ENCODE measurements at regions not wholly inside any gene's neighbourhood (a gene's known extent, or its start where the extent isn't known, plus 50 kb on each side); places are given as distances from the start of the nearest gene placed in this dataset.

DNA sequence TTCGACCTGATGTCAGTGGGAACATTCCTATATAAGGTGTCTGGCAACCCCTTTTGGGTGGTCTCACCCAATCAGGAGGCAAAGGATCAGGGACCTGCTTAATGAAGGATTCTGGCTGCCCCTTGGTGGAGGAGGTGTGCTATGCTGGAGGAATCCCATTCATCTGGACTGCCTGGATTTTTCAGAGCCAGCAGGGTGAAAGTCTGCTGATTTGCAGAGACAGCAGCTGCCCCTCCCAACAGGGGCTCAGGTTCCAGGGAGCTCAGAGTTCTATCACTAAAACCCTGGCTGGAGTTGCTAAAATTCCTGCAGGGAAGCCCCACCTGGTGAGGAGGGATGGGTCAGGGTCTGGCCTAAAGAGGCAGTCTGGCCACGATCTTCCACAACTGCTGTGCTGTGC lies 398.5 kb upstream of the CNTNAP2 start:
- FAIRE-seq (no peak), ATAC-seq (no peak), DNase-seq (ENCODE audit: low read depth in 1 of 2, low spot score in 1 of 2) (no peak)
- no peak overlapping the region for H3K4me2 ChIP-seq
- no peak overlapping the region for H3K27ac ChIP-seq
- ChIA-PET CTCF (no interaction called here), POLR2A (no interaction called here)
- no peaks in the 10 kb centered on the region for H3K4me1 ChIP-seq
- no peak overlapping the region for H3K4me3 ChIP-seq
- TF ChIP-seq BCL3 (IDR thresholded peaks at IDR 0.05) = no peak
- no peak for TF ChIP-seq NFE2L2 (conservative IDR thresholded peaks at IDR 0.05; ENCODE audit: low read length)
- no peak for TF ChIP-seq MYC (IDR thresholded peaks at IDR 0.05; ENCODE audit: borderline replicate concordance, low read length)
- no peak for TF ChIP-seq FOSB (CRISPR knock-in tag; IDR thresholded peaks at IDR 0.05)
- no peak for TF ChIP-seq HMGXB4 (CRISPR knock-in tag; IDR thresholded peaks at IDR 0.05; ENCODE audit: borderline replicate concordance)
- TF ChIP-seq RAD21 (conservative IDR thresholded peaks at IDR 0.05 in 1 of 2, IDR thresholded peaks at IDR 0.05 in 1 of 2) = no peak
- no peak for TF ChIP-seq CEBPB (IDR thresholded peaks at IDR 0.05)
- TF ChIP-seq CBX2 (IDR thresholded peaks at IDR 0.05; ENCODE audit: borderline replicate concordance, low read depth) = no peak
- TF ChIP-seq JUNB (IDR thresholded peaks at IDR 0.05) = no peak
- no peak for TF ChIP-seq NR3C1 (IDR thresholded peaks at IDR 0.05)
- TF ChIP-seq, protein P1, sequence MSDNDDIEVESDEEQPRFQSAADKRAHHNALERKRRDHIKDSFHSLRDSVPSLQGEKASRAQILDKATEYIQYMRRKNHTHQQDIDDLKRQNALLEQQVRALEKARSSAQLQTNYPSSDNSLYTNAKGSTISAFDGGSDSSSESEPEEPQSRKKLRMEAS (IDR thresholded peaks at IDR 0.05) = no peak
- TF ChIP-seq KDM1A (IDR thresholded peaks at IDR 0.05; ENCODE audit: low read depth) = no peak
- no peak for TF ChIP-seq MAFK (IDR thresholded peaks at IDR 0.05; ENCODE audit: partially characterized antibody)
- 0% methylated on average over 2 of the region's 2 CpGs for WGBS (ENCODE audit: missing lambda C conversion rate)
- peaks cover 6% of the 10 kb centered on the region; the same call in 1 of the 3 replicates for H3K9me3 ChIP-seq

- peaks cover 2% of the 10 kb centered on the region; the same call in 1 of the 3 replicates for H3K9me3 ChIP-seq
- H3K4me3 ChIP-seq = no peak overlapping the region
- H3K4me2 ChIP-seq = no peak overlapping the region
- no peak overlapping the region for H3K27ac ChIP-seq
- ChIA-PET POLR2A (no interaction called here), CTCF (no interaction called here)
- no peak for FAIRE-seq
- no peak for DNase-seq (ENCODE audit: low read depth in 1 of 2, low spot score in 1 of 2)
- WGBS (ENCODE audit: missing lambda C conversion rate) = 26% methylated on average over 3 of the region's 3 CpGs
- TF ChIP-seq, protein P2, sequence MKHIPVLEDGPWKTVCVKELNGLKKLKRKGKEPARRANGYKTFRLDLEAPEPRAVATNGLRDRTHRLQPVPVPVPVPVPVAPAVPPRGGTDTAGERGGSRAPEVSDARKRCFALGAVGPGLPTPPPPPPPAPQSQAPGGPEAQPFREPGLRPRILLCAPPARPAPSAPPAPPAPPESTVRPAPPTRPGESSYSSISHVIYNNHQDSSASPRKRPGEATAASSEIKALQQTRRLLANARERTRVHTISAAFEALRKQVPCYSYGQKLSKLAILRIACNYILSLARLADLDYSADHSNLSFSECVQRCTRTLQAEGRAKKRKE (CRISPR knock-in tag; IDR thresholded peaks at IDR 0.05; ENCODE audit: low read depth) = no peak
- TF ChIP-seq RFX5 (IDR thresholded peaks at IDR 0.05) (no peak), ZSCAN20 (CRISPR knock-in tag; IDR thresholded peaks at IDR 0.05) (no peak), FOSB (CRISPR knock-in tag; IDR thresholded peaks at IDR 0.05) (no peak), NFE2L2 (conservative IDR thresholded peaks at IDR 0.05; ENCODE audit: low read length) (no peak), KDM5A (IDR thresholded peaks at IDR 0.05) (no peak), PHF8 (IDR thresholded peaks at IDR 0.05; ENCODE audit: borderline replicate concordance, low read depth) (no peak), TP53 (CRISPR knock-in tag; IDR thresholded peaks at IDR 0.05) (no peak), BHLHE40 (IDR thresholded peaks at IDR 0.05; ENCODE audit: low read depth, low read length) (no peak), CBX2 (IDR thresholded peaks at IDR 0.05; ENCODE audit: borderline replicate concordance, low read depth) (no peak), RAD21 (conservative IDR thresholded peaks at IDR 0.05 in 1 of 2, IDR thresholded peaks at IDR 0.05 in 1 of 2) (no peak)
- TF ChIP-seq, protein P3, sequence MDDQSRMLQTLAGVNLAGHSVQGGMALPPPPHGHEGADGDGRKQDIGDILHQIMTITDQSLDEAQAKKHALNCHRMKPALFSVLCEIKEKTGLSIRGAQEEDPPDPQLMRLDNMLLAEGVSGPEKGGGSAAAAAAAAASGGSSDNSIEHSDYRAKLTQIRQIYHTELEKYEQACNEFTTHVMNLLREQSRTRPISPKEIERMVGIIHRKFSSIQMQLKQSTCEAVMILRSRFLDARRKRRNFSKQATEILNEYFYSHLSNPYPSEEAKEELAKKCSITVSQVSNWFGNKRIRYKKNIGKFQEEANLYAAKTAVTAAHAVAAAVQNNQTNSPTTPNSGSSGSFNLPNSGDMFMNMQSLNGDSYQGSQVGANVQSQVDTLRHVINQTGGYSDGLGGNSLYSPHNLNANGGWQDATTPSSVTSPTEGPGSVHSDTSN (IDR thresholded peaks at IDR 0.05) = no peak
- ATAC-seq = no peak
- H3K4me1 ChIP-seq = no peaks in the 10 kb centered on the region
Observed at GRCh38 chr7:145700488-145700887, 416.1 kb upstream of the CNTNAP2 start.

All from A549 (cell line).